PFSK-1 (cell line): ENCODE measurements at regions not wholly inside any gene's neighbourhood (a gene's known extent, or its start where the extent isn't known, plus 50 kb on each side); places are given as distances from the start of the nearest gene placed in this dataset.

Experiments
- POLR2AphosphoS5 ChIP-seq: IDR thresholded peaks from 2 replicates; pipeline ENCODE4 v1.6.1; 2012; ENCODE audit warnings: low read depth, mild to moderate bottlenecking, control low read depth, low read length, moderate library complexity
- SIN3A ChIP-seq: IDR thresholded peaks from 2 replicates; pipeline ENCODE4 v1.6.1; 2012; ENCODE audit warnings: mild to moderate bottlenecking, low read length, moderate library complexity, borderline replicate concordance; ENCODE audit not compliant: insufficient read depth
- TAF1 ChIP-seq: IDR thresholded peaks from 2 replicates; pipeline ENCODE4 v1.6.1; 2012; ENCODE audit warnings: low read length, control low read depth, borderline replicate concordance; ENCODE audit not compliant: insufficient read depth

DNA sequence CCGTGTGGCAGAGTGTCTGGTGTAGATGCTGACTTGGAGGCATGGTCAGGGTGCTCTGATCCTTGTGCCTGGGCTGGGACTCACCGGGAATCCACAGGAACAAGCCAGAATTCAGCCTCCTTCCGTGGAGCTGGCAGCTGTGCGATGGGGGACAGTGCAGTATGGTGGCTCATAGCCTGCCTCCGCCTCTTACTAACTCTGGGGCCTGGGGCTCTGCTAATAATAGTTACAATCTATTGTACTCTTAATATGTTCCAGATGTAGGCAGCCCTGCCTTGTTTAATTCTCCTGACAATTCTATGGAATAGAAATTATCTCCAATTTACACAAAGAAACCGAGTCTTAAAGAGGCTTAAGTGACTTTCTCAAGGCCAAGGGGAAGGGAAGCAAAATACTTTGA is 77.6 kb downstream of the PCDH1 start:
- TF ChIP-seq TAF1 (no peak), SIN3A (no peak), POLR2AphosphoS5 (0 out of 2 replicates have a peak, but pooled peaks have one; percentile 30)
